GM23338 (cell line): ENCODE measurements at regions not wholly inside any gene's neighbourhood (a gene's known extent, or its start where the extent isn't known, plus 50 kb on each side); places are given as distances from the start of the nearest gene placed in this dataset.

Source experiments
- ATAC-seq: fragments of 200-7000 bp; cut with Tn5 transposase; 3 replicates; pipeline ENCODE4 v1.9.1; 2020
- DNase-seq: peaks from one replicate; pipeline ENCODE4 v3.0.0-alpha.2; 2015; ENCODE audit warnings: low spot score
- H2AFZ ChIP-seq: fragments of 200-600 bp; sonication (generic); 2 replicates; pipeline ENCODE4 v1.8.0; 2016; ENCODE audit warnings: antibody characterized with exemption, mild to moderate bottlenecking, moderate library complexity
- H3F3A ChIP-seq: fragments of 200-600 bp; sonication (generic); replicated peaks from 2 replicates; pipeline ENCODE4 v1.8.0; 2017; ENCODE audit warnings: antibody characterized with exemption, mixed run types, low read depth
- H3K27ac ChIP-seq: fragments of 200-600 bp; sonication (generic); 2 replicates; pipeline ENCODE4 v1.6.1; 2016; ENCODE audit warnings: low read depth
- H3K27me3 ChIP-seq: fragments of 200-600 bp; sonication (generic); 2 replicates; pipeline ENCODE4 v1.8.0; 2016; ENCODE audit warnings: mild to moderate bottlenecking, mixed run types, moderate library complexity; ENCODE audit not compliant: insufficient read depth
- H3K36me3 ChIP-seq: fragments of 200-600 bp; sonication (generic); 2 replicates; pipeline ENCODE4 v1.8.0; 2016; ENCODE audit warnings: mild to moderate bottlenecking; ENCODE audit not compliant: insufficient read depth
- H3K4me1 ChIP-seq: fragments of 200-600 bp; sonication (generic); 2 replicates; pipeline ENCODE4 v1.8.0; 2016; ENCODE audit warnings: mild to moderate bottlenecking, moderate library complexity; ENCODE audit not compliant: insufficient read depth
- H3K4me2 ChIP-seq: fragments of 200-600 bp; sonication (generic); 2 replicates; pipeline ENCODE4 v1.7.1; 2017; ENCODE audit warnings: mixed run types
- H3K4me3 ChIP-seq: fragments of 200-600 bp; sonication (generic); 2 replicates; pipeline ENCODE4 v1.6.1; 2016; ENCODE audit warnings: mixed run types
- H3K79me2 ChIP-seq: fragments of 200-600 bp; sonication (generic); replicated peaks from 2 replicates; pipeline ENCODE4 v1.8.0; 2017; ENCODE audit warnings: mild to moderate bottlenecking; ENCODE audit not compliant: insufficient read depth
- H3K9me2 ChIP-seq: fragments of 200-600 bp; sonication (generic); 2 replicates; pipeline ENCODE4 v1.8.0; 2017; ENCODE audit not compliant: insufficient read depth
- H4K20me1 ChIP-seq: fragments of 200-600 bp; sonication (generic); replicated peaks from 2 replicates; pipeline ENCODE4 v1.8.0; 2017; ENCODE audit warnings: mild to moderate bottlenecking; ENCODE audit not compliant: insufficient read depth
- H3K27ac Mint-ChIP-seq: 2 replicates; pipeline ENCODE4 v1.8.0; 2020; ENCODE audit warnings: inconsistent platforms, mild to moderate bottlenecking, moderate library complexity, mixed read lengths
- H3K27me3 Mint-ChIP-seq: 3 replicates; pipeline ENCODE4 v1.8.0; 2022; ENCODE audit warnings: low read depth, mild to moderate bottlenecking, moderate library complexity, mixed read lengths, inconsistent platforms; ENCODE audit not compliant: insufficient read depth, poor library complexity
- H3K36me3 Mint-ChIP-seq: 3 replicates; pipeline ENCODE4 v1.8.0; 2021; ENCODE audit warnings: low read depth, mild to moderate bottlenecking, inconsistent platforms, moderate library complexity, mixed read lengths
- H3K4me1 Mint-ChIP-seq: 3 replicates; pipeline ENCODE4 v1.8.0; 2020; ENCODE audit warnings: mild to moderate bottlenecking, inconsistent platforms, mixed read lengths
- H3K4me3 Mint-ChIP-seq: 3 replicates; pipeline ENCODE4 v1.8.0; 2021; ENCODE audit warnings: moderate library complexity, mild to moderate bottlenecking, inconsistent platforms, mixed read lengths
- H3K9me3 Mint-ChIP-seq: 3 replicates; pipeline ENCODE4 v1.8.0; 2020; ENCODE audit warnings: moderate library complexity, mild to moderate bottlenecking, inconsistent platforms, mixed read lengths
- CREB1 ChIP-seq: fragments of 250-450 bp; sonication (Bioruptor Pico); IDR thresholded peaks from 2 replicates; pipeline ENCODE4 v1.5.0; 2020; ENCODE audit warnings: low read depth, mild to moderate bottlenecking, moderate library complexity
- JUNB ChIP-seq: IDR thresholded peaks from one replicate; pipeline ENCODE4 v1.6.1; 2016; ENCODE audit warnings: antibody characterized with exemption; ENCODE audit not compliant: unreplicated experiment
- NANOG ChIP-seq: IDR thresholded peaks from 2 replicates; pipeline ENCODE4 v1.6.1; 2016; ENCODE audit warnings: antibody characterized with exemption, borderline replicate concordance
- STAT1 ChIP-seq: IDR thresholded peaks from one replicate; pipeline ENCODE4 v1.6.1; 2016; ENCODE audit warnings: antibody characterized with exemption; ENCODE audit not compliant: unreplicated experiment
- ZNF114 ChIP-seq: fragments of 250-450 bp; sonication (Bioruptor Pico); IDR thresholded peaks from 2 replicates; pipeline ENCODE4 v1.5.0; 2020; ENCODE audit warnings: mild to moderate bottlenecking, moderate library complexity
- TF ChIP-seq, protein P1 (sequence below): fragments of 250-450 bp; sonication (Bioruptor Pico); IDR thresholded peaks from 2 replicates; pipeline ENCODE4 v1.5.0; 2020; ENCODE audit warnings: mild to moderate bottlenecking, moderate library complexity
- TF ChIP-seq, protein P2 (sequence below): IDR thresholded peaks from 2 replicates; pipeline ENCODE4 v1.6.1; 2016; ENCODE audit warnings: antibody characterized with exemption
- TF ChIP-seq, protein P3 (sequence below), 2 experiments: fragments of 200-600 bp in 1 of 2; sonication (generic) in 1 of 2; conservative IDR thresholded peaks; 2 replicates each; pipeline versions ENCODE4 v1.5.1 to v1.6.1; 2016 to 2017; ENCODE audit warnings: antibody characterized with exemption in 2 of 2, low read depth in 2 of 2, mild to moderate bottlenecking in 2 of 2, moderate library complexity in 1 of 2
- TF ChIP-seq, protein P4 (sequence below): IDR thresholded peaks from one replicate; pipeline ENCODE4 v1.6.1; 2018; ENCODE audit warnings: antibody characterized with exemption; ENCODE audit not compliant: unreplicated experiment

DNA sequence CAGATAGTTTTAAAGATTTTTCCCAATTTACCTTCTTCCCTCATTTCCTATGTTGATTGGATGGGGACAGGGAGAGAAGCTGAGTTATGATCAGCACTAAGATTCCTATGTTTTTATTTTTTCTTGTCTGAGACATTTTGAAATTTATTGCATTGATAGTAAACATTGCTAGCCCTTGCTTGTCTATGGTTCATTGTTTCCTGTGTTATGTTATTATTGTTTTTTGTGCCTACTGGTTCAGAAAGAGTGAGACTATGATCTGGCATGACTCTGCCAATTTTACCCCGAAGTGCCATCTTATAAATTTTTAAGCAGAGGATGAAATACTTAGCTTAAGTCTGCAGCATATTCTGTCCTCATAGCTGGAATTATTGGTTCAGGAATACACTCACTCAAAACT lies 478.5 kb downstream of the MBD2 start (continued):
- TF ChIP-seq, protein P1, sequence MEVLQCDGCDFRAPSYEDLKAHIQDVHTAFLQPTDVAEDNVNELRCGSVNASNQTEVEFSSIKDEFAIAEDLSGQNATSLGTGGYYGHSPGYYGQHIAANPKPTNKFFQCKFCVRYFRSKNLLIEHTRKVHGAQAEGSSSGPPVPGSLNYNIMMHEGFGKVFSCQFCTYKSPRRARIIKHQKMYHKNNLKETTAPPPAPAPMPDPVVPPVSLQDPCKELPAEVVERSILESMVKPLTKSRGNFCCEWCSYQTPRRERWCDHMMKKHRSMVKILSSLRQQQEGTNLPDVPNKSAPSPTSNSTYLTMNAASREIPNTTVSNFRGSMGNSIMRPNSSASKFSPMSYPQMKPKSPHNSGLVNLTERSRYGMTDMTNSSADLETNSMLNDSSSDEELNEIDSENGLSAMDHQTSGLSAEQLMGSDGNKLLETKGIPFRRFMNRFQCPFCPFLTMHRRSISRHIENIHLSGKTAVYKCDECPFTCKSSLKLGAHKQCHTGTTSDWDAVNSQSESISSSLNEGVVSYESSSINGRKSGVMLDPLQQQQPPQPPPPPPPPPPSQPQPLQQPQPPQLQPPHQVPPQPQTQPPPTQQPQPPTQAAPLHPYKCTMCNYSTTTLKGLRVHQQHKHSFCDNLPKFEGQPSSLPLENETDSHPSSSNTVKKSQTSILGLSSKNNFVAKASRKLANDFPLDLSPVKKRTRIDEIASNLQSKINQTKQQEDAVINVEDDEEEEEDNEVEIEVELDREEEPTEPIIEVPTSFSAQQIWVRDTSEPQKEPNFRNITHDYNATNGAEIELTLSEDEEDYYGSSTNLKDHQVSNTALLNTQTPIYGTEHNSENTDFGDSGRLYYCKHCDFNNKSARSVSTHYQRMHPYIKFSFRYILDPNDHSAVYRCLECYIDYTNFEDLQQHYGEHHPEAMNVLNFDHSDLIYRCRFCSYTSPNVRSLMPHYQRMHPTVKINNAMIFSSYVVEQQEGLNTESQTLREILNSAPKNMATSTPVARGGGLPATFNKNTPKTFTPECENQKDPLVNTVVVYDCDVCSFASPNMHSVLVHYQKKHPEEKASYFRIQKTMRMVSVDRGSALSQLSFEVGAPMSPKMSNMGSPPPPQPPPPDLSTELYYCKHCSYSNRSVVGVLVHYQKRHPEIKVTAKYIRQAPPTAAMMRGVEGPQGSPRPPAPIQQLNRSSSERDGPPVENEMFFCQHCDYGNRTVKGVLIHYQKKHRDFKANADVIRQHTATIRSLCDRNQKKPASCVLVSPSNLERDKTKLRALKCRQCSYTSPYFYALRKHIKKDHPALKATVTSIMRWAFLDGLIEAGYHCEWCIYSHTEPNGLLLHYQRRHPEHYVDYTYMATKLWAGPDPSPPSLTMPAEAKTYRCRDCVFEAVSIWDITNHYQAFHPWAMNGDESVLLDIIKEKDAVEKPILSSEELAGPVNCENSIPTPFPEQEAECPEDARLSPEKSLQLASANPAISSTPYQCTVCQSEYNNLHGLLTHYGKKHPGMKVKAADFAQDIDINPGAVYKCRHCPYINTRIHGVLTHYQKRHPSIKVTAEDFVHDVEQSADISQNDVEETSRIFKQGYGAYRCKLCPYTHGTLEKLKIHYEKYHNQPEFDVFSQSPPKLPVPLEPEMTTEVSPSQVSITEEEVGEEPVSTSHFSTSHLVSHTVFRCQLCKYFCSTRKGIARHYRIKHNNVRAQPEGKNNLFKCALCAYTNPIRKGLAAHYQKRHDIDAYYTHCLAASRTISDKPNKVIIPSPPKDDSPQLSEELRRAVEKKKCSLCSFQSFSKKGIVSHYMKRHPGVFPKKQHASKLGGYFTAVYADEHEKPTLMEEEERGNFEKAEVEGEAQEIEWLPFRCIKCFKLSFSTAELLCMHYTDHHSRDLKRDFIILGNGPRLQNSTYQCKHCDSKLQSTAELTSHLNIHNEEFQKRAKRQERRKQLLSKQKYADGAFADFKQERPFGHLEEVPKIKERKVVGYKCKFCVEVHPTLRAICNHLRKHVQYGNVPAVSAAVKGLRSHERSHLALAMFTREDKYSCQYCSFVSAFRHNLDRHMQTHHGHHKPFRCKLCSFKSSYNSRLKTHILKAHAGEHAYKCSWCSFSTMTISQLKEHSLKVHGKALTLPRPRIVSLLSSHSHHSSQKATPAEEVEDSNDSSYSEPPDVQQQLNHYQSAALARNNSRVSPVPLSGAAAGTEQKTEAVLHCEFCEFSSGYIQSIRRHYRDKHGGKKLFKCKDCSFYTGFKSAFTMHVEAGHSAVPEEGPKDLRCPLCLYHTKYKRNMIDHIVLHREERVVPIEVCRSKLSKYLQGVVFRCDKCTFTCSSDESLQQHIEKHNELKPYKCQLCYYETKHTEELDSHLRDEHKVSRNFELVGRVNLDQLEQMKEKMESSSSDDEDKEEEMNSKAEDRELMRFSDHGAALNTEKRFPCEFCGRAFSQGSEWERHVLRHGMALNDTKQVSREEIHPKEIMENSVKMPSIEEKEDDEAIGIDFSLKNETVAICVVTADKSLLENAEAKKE (CRISPR knock-in tag) = no peak
- no peak for TF ChIP-seq STAT1
- TF ChIP-seq, protein P2, sequence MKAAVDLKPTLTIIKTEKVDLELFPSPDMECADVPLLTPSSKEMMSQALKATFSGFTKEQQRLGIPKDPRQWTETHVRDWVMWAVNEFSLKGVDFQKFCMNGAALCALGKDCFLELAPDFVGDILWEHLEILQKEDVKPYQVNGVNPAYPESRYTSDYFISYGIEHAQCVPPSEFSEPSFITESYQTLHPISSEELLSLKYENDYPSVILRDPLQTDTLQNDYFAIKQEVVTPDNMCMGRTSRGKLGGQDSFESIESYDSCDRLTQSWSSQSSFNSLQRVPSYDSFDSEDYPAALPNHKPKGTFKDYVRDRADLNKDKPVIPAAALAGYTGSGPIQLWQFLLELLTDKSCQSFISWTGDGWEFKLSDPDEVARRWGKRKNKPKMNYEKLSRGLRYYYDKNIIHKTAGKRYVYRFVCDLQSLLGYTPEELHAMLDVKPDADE = no peak
- TF ChIP-seq CREB1 (CRISPR knock-in tag) = no peak
- no peak for TF ChIP-seq ZNF114 (CRISPR knock-in tag)

DNA sequence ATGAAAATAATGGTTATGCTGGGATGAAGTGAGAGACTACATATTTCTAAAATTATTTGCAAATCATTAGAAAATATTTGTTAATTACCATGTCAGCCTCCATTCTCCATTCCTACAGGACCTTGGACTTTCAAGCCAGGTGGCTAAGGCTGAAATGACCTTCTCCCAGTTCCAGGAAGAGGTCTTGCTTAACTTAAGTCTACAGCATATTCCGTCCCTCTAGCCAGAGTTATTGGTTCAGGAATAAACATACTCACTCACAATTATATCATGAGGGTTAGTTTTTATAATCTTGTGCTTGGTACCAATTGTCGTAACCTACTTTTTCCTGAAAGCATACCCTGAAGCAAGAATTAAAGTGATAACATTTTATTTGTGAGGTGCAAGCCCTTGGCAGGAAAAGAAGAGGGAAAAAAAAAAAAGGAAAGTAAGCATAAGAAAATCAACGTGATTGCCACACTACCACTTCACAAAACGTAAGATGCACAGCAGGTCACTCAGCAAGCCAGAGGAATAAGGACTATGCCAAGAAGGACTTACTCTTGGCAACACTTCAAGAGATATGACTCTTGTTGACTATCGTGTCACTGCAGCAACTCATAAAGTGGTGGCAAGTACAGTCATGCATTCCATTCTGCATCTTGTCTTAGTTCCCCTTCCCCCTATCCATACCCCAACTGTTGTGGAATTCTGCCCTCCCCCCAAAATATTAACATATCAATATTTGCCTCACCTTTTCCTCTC lies 479.1 kb downstream of the MBD2 start:
- Mint-ChIP-seq H3K27me3 (no peaks in the 10 kb centered on the region), H3K9me3 (no peaks in the 10 kb centered on the region; the same call in 2 of the 3 replicates), H3K4me3 (no peak overlapping the region), H3K27ac (no peak overlapping the region), H3K4me1 (peaks cover 14% of the 10 kb centered on the region), H3K36me3 (no peaks in the 10 kb centered on the region)
- ATAC-seq (no peak), DNase-seq (no peak)
- H3F3A ChIP-seq = no peaks in the 10 kb centered on the region
- H3K4me1 ChIP-seq = 0 out of 2 replicates have a peak, but pooled peaks cover 11% of the 10 kb centered on the region
- peak overlapping the region; percentile 8; the same call in 1 of the 2 replicates for H3K4me2 ChIP-seq
- H3K27me3 ChIP-seq = no peaks in the 10 kb centered on the region
- H4K20me1 ChIP-seq = no peaks in the 10 kb centered on the region
- peaks cover 7% of the 10 kb centered on the region; the same call in 1 of the 2 replicates for H3K9me2 ChIP-seq
- H3K27ac ChIP-seq = no peak overlapping the region
- H3K36me3 ChIP-seq = no peaks in the 10 kb centered on the region
- peak overlapping the region; percentile 48; the same call in 1 of the 2 replicates for H2AFZ ChIP-seq
- no peak overlapping the region for H3K4me3 ChIP-seq
- no peaks in the 10 kb centered on the region for H3K79me2 ChIP-seq
- TF ChIP-seq JUNB = no peak
- TF ChIP-seq, protein P3, sequence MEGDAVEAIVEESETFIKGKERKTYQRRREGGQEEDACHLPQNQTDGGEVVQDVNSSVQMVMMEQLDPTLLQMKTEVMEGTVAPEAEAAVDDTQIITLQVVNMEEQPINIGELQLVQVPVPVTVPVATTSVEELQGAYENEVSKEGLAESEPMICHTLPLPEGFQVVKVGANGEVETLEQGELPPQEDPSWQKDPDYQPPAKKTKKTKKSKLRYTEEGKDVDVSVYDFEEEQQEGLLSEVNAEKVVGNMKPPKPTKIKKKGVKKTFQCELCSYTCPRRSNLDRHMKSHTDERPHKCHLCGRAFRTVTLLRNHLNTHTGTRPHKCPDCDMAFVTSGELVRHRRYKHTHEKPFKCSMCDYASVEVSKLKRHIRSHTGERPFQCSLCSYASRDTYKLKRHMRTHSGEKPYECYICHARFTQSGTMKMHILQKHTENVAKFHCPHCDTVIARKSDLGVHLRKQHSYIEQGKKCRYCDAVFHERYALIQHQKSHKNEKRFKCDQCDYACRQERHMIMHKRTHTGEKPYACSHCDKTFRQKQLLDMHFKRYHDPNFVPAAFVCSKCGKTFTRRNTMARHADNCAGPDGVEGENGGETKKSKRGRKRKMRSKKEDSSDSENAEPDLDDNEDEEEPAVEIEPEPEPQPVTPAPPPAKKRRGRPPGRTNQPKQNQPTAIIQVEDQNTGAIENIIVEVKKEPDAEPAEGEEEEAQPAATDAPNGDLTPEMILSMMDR (conservative IDR thresholded peaks at IDR 0.05; ENCODE audit: low read depth in 2 of 2) = no peak
- TF ChIP-seq, protein P4, sequence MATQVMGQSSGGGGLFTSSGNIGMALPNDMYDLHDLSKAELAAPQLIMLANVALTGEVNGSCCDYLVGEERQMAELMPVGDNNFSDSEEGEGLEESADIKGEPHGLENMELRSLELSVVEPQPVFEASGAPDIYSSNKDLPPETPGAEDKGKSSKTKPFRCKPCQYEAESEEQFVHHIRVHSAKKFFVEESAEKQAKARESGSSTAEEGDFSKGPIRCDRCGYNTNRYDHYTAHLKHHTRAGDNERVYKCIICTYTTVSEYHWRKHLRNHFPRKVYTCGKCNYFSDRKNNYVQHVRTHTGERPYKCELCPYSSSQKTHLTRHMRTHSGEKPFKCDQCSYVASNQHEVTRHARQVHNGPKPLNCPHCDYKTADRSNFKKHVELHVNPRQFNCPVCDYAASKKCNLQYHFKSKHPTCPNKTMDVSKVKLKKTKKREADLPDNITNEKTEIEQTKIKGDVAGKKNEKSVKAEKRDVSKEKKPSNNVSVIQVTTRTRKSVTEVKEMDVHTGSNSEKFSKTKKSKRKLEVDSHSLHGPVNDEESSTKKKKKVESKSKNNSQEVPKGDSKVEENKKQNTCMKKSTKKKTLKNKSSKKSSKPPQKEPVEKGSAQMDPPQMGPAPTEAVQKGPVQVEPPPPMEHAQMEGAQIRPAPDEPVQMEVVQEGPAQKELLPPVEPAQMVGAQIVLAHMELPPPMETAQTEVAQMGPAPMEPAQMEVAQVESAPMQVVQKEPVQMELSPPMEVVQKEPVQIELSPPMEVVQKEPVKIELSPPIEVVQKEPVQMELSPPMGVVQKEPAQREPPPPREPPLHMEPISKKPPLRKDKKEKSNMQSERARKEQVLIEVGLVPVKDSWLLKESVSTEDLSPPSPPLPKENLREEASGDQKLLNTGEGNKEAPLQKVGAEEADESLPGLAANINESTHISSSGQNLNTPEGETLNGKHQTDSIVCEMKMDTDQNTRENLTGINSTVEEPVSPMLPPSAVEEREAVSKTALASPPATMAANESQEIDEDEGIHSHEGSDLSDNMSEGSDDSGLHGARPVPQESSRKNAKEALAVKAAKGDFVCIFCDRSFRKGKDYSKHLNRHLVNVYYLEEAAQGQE = no peak
- TF ChIP-seq, protein P2 = no peak
- TF ChIP-seq STAT1 = no peak
- no peak for TF ChIP-seq NANOG
